HepG2 (cell line): ENCODE measurements at regions not wholly inside any gene's neighbourhood (a gene's known extent, or its start where the extent isn't known, plus 50 kb on each side); places are given as distances from the start of the nearest gene placed in this dataset.

ENCODE experiments used
- CEBPB ChIP-seq: IDR thresholded peaks from 2 replicates; pipeline ENCODE4 v1.6.1; 2011; ENCODE audit warnings: low read depth, low read length, improper control_type of control experiment, borderline replicate concordance
- CHD2 ChIP-seq: IDR thresholded peaks from 2 replicates; pipeline ENCODE4 v1.6.1; 2011; ENCODE audit warnings: low read depth, low read length, improper control_type of control experiment
- CTCF ChIP-seq: sonication (generic); formaldehyde crosslinking; IDR thresholded peaks from 2 replicates; pipeline ENCODE4 v1.5.0; 2020; ENCODE audit warnings: mild to moderate bottlenecking, missing genetic modification reagents, moderate library complexity
- E2F5 ChIP-seq: sonication (generic); formaldehyde crosslinking; conservative IDR thresholded peaks from 2 replicates; pipeline ENCODE4 v1.4.0; 2020; ENCODE audit warnings: missing genetic modification reagents
- ELF1 ChIP-seq: sonication (generic); formaldehyde crosslinking; IDR thresholded peaks from 2 replicates; pipeline ENCODE4 v1.4.0; 2020; ENCODE audit warnings: missing genetic modification reagents
- FUBP1 ChIP-seq: sonication (generic); formaldehyde crosslinking; IDR thresholded peaks from 2 replicates; pipeline ENCODE4 v1.5.1; 2020; ENCODE audit warnings: missing genetic modification reagents, mild to moderate bottlenecking, borderline replicate concordance
- MXI1 ChIP-seq: IDR thresholded peaks from 3 replicates; pipeline ENCODE4 v1.6.1; 2012; ENCODE audit warnings: low read depth, low read length, inconsistent platforms, borderline replicate concordance
- POLR2A ChIP-seq, 2 experiments: IDR thresholded peaks; 2 replicates each; pipeline ENCODE4 v1.6.1; 2011; ENCODE audit warnings: low read depth in 2 of 2, low read length in 2 of 2, mild to moderate bottlenecking in 1 of 2, moderate library complexity in 1 of 2; ENCODE audit not compliant: insufficient read depth in 1 of 2
- USF2 ChIP-seq, 2 experiments: sonication (generic) in 1 of 2; formaldehyde crosslinking in 1 of 2; IDR thresholded peaks; 2 replicates each; pipeline versions ENCODE4 v1.5.1 to v1.6.1; 2011 to 2020; ENCODE audit warnings: borderline replicate concordance in 1 of 2, low read depth in 1 of 2, low read length in 1 of 2, mild to moderate bottlenecking in 1 of 2, missing genetic modification reagents in 1 of 2, moderate library complexity in 1 of 2
- ZBTB10 ChIP-seq: sonication (generic); formaldehyde crosslinking; IDR thresholded peaks from 2 replicates; pipeline ENCODE4 v1.4.0; 2020; ENCODE audit warnings: missing genetic modification reagents, borderline replicate concordance
- ZNF282 ChIP-seq: fragments of 450-650 bp; IDR thresholded peaks from 2 replicates; pipeline ENCODE4 v1.6.1; 2018; ENCODE audit not compliant: partially characterized antibody
- ZNF501 ChIP-seq: sonication (generic); formaldehyde crosslinking; IDR thresholded peaks from 2 replicates; pipeline ENCODE4 v1.5.1; 2020; ENCODE audit warnings: mild to moderate bottlenecking, moderate library complexity, missing genetic modification reagents
- ZNF737 ChIP-seq: sonication (generic); formaldehyde crosslinking; IDR thresholded peaks from 2 replicates; pipeline ENCODE4 v1.5.0; 2020; ENCODE audit warnings: missing genetic modification reagents, mild to moderate bottlenecking, borderline replicate concordance

GRCh38 chr3:56957522-56957921 lies 102.9 kb upstream of the SPATA12 start:
- TF ChIP-seq ELF1 (CRISPR knock-in tag) (no peak), ZBTB10 (CRISPR knock-in tag) (no peak), E2F5 (CRISPR knock-in tag) (no peak), FUBP1 (no peak), ZNF282 (no peak), ZNF737 (no peak), POLR2A (IDR thresholded peaks at IDR 0.05; ENCODE audit: insufficient read depth in 1 of 2, low read depth in 2 of 2, low read length in 2 of 2) (no peak), ZNF501 (CRISPR knock-in tag) (no peak), CTCF (CRISPR knock-in tag) (no peak), USF2 (IDR thresholded peaks at IDR 0.05; ENCODE audit: low read depth, low read length) (no peak), USF2 (CRISPR knock-in tag; IDR thresholded peaks at IDR 0.05; ENCODE audit: borderline replicate concordance) (no peak), CHD2 (no peak), CEBPB (no peak), MXI1 (no peak)
